NCI-H1092 treated with DMSO at 0.1 percent for 48 hours (cell line): ENCODE measurements at regions not wholly inside any gene's neighbourhood (a gene's known extent, or its start where the extent isn't known, plus 50 kb on each side); places are given as distances from the start of the nearest gene placed in this dataset.
"Not testable (repeated sequence)": the region's sequence is repeated elsewhere in the genome, so short reads cannot be mapped to it uniquely, and the experiment has no call there.

Experiments
- DNase-seq: peaks from one replicate; lab custom pipeline; 2025; lab: John Stamatoyannopoulos, UW

- DNase-seq: no peak
Measured at GRCh38 chr2:106339609-106340008, 128.6 kb downstream of the RGPD3 start.

- DNase-seq: no peak
Measured at GRCh38 chr2:106339132-106339531, 129.1 kb downstream of the RGPD3 start.

GRCh38 chr2:106338043-106338442, 130.2 kb downstream of the RGPD3 start:
- DNase-seq: no peak

GRCh38 chr2:106336737-106337136, 131.5 kb downstream of the RGPD3 start:
- DNase-seq: no peak

- DNase-seq: no peak
Measured at GRCh38 chr2:106336108-106336507, 132.1 kb downstream of the RGPD3 start.

GRCh38 chr2:106334802-106335201, 133.4 kb downstream of the RGPD3 start:
- no peak for DNase-seq

GRCh38 chr2:106333253-106333873, 134.8 kb downstream of the RGPD3 start:
- not testable (repeated sequence) for DNase-seq

GRCh38 chr2:106332054-106332453, 136.2 kb downstream of the RGPD3 start:
- peak; percentile 13 for DNase-seq

GRCh38 chr2:106330384-106331261, 136.5 kb upstream of the UXS1 start:
- DNase-seq: not testable (repeated sequence)

- no peak for DNase-seq
Measured at GRCh38 chr2:106323337-106324013, 129.4 kb upstream of the UXS1 start.

- DNase-seq: no peak
Measured at GRCh38 chr2:106322281-106322680, 128.2 kb upstream of the UXS1 start.

- not testable (repeated sequence) for DNase-seq
Measured at GRCh38 chr2:106320439-106320838, 126.3 kb upstream of the UXS1 start.

- DNase-seq: peak; percentile 26
Measured at GRCh38 chr2:106316915-106317314, 122.8 kb upstream of the UXS1 start.

- no peak for DNase-seq
Measured at GRCh38 chr2:106314444-106314843, 120.3 kb upstream of the UXS1 start.

GRCh38 chr2:106311041-106311370, 116.9 kb upstream of the UXS1 start:
- DNase-seq: no peak

- no peak for DNase-seq
Measured at GRCh38 chr2:106307860-106308259, 113.8 kb upstream of the UXS1 start.

- DNase-seq: no peak
Measured at GRCh38 chr2:106306387-106306786, 112.3 kb upstream of the UXS1 start.

GRCh38 chr2:106304612-106305184, 110.6 kb upstream of the UXS1 start:
- DNase-seq: no peak

- DNase-seq: no peak
Measured at GRCh38 chr2:106299696-106300095, 105.6 kb upstream of the UXS1 start.

- DNase-seq: no peak
Measured at GRCh38 chr2:106296182-106296815, 102.2 kb upstream of the UXS1 start.

GRCh38 chr2:106294182-106294581, 100.1 kb upstream of the UXS1 start:
- no peak for DNase-seq

- DNase-seq: no peak
Measured at GRCh38 chr2:106293271-106293783, 99.2 kb upstream of the UXS1 start.
